GM23338 (cell line): ENCODE measurements at regions not wholly inside any gene's neighbourhood (a gene's known extent, or its start where the extent isn't known, plus 50 kb on each side); places are given as distances from the start of the nearest gene placed in this dataset.

Source experiments
- CREB1 ChIP-seq: fragments of 250-450 bp; sonication (Bioruptor Pico); IDR thresholded peaks from 2 replicates; pipeline ENCODE4 v1.5.0; 2020; ENCODE audit warnings: low read depth, mild to moderate bottlenecking, moderate library complexity
- EZH2 ChIP-seq: fragments of 200-600 bp; sonication (generic); IDR thresholded peaks from one replicate; pipeline ENCODE4 v1.8.0; 2017; ENCODE audit warnings: antibody characterized with exemption, mild to moderate bottlenecking, low read depth; ENCODE audit not compliant: unreplicated experiment
- EZH2phosphoT487 ChIP-seq: fragments of 200-600 bp; sonication (generic); IDR thresholded peaks from one replicate; pipeline ENCODE4 v1.8.1; 2018; ENCODE audit warnings: antibody characterized with exemption; ENCODE audit not compliant: unreplicated experiment
- JUNB ChIP-seq: IDR thresholded peaks from one replicate; pipeline ENCODE4 v1.6.1; 2016; ENCODE audit warnings: antibody characterized with exemption; ENCODE audit not compliant: unreplicated experiment
- POLR2AphosphoS5 ChIP-seq: IDR thresholded peaks from 2 replicates; pipeline ENCODE4 v1.6.1; 2016; ENCODE audit warnings: antibody characterized with exemption, low read depth
- STAT1 ChIP-seq: IDR thresholded peaks from one replicate; pipeline ENCODE4 v1.6.1; 2016; ENCODE audit warnings: antibody characterized with exemption; ENCODE audit not compliant: unreplicated experiment
- ZNF114 ChIP-seq: fragments of 250-450 bp; sonication (Bioruptor Pico); IDR thresholded peaks from 2 replicates; pipeline ENCODE4 v1.5.0; 2020; ENCODE audit warnings: mild to moderate bottlenecking, moderate library complexity
- ZNF331 ChIP-seq: fragments of 250-450 bp; sonication (Bioruptor Pico); IDR thresholded peaks from 2 replicates; pipeline ENCODE4 v1.5.0; 2020; ENCODE audit warnings: low read depth, mild to moderate bottlenecking, moderate library complexity
- TF ChIP-seq, protein P1 (sequence below), 2 experiments: fragments of 200-600 bp in 1 of 2; sonication (generic) in 1 of 2; conservative IDR thresholded peaks; 2 replicates each; pipeline versions ENCODE4 v1.5.1 to v1.6.1; 2016 to 2017; ENCODE audit warnings: antibody characterized with exemption in 2 of 2, low read depth in 2 of 2, mild to moderate bottlenecking in 2 of 2, moderate library complexity in 1 of 2
- TF ChIP-seq, protein P2 (sequence below): IDR thresholded peaks from one replicate; pipeline ENCODE4 v1.6.1; 2018; ENCODE audit warnings: antibody characterized with exemption; ENCODE audit not compliant: unreplicated experiment
- TF ChIP-seq, protein P3 (sequence below): IDR thresholded peaks from 2 replicates; pipeline ENCODE4 v1.6.1; 2016; ENCODE audit warnings: antibody characterized with exemption

DNA sequence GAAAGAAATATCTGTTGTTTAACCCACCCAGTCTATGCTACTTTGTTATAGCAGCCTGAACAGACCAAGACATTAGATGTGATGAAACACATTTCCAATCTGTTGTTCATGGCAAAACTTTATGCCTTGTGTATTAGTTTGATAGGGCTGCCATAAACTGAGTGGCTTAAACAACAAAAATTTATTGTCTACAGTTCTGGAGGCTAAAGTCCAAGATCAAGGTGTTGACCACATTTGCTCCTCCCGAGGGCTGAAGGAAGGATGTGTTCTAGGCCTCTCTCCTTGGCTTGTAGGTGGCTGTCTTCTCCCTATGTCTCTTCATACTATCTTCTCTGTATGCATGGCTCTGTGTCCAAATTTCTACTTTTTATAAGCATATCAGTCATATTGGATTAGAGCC lies 94.1 kb upstream of the HIVEP3 start:
- TF ChIP-seq, protein P1, sequence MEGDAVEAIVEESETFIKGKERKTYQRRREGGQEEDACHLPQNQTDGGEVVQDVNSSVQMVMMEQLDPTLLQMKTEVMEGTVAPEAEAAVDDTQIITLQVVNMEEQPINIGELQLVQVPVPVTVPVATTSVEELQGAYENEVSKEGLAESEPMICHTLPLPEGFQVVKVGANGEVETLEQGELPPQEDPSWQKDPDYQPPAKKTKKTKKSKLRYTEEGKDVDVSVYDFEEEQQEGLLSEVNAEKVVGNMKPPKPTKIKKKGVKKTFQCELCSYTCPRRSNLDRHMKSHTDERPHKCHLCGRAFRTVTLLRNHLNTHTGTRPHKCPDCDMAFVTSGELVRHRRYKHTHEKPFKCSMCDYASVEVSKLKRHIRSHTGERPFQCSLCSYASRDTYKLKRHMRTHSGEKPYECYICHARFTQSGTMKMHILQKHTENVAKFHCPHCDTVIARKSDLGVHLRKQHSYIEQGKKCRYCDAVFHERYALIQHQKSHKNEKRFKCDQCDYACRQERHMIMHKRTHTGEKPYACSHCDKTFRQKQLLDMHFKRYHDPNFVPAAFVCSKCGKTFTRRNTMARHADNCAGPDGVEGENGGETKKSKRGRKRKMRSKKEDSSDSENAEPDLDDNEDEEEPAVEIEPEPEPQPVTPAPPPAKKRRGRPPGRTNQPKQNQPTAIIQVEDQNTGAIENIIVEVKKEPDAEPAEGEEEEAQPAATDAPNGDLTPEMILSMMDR (conservative IDR thresholded peaks at IDR 0.05; ENCODE audit: low read depth in 2 of 2) = no peak
- TF ChIP-seq, protein P2, sequence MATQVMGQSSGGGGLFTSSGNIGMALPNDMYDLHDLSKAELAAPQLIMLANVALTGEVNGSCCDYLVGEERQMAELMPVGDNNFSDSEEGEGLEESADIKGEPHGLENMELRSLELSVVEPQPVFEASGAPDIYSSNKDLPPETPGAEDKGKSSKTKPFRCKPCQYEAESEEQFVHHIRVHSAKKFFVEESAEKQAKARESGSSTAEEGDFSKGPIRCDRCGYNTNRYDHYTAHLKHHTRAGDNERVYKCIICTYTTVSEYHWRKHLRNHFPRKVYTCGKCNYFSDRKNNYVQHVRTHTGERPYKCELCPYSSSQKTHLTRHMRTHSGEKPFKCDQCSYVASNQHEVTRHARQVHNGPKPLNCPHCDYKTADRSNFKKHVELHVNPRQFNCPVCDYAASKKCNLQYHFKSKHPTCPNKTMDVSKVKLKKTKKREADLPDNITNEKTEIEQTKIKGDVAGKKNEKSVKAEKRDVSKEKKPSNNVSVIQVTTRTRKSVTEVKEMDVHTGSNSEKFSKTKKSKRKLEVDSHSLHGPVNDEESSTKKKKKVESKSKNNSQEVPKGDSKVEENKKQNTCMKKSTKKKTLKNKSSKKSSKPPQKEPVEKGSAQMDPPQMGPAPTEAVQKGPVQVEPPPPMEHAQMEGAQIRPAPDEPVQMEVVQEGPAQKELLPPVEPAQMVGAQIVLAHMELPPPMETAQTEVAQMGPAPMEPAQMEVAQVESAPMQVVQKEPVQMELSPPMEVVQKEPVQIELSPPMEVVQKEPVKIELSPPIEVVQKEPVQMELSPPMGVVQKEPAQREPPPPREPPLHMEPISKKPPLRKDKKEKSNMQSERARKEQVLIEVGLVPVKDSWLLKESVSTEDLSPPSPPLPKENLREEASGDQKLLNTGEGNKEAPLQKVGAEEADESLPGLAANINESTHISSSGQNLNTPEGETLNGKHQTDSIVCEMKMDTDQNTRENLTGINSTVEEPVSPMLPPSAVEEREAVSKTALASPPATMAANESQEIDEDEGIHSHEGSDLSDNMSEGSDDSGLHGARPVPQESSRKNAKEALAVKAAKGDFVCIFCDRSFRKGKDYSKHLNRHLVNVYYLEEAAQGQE = no peak
- no peak for TF ChIP-seq POLR2AphosphoS5
- TF ChIP-seq CREB1 = no peak
- TF ChIP-seq EZH2 = no peak
- TF ChIP-seq EZH2phosphoT487 = no peak
- no peak for TF ChIP-seq JUNB
- no peak for TF ChIP-seq STAT1
- no peak for TF ChIP-seq ZNF331 (CRISPR knock-in tag)
- no peak for TF ChIP-seq ZNF114 (CRISPR knock-in tag)
- TF ChIP-seq, protein P3, sequence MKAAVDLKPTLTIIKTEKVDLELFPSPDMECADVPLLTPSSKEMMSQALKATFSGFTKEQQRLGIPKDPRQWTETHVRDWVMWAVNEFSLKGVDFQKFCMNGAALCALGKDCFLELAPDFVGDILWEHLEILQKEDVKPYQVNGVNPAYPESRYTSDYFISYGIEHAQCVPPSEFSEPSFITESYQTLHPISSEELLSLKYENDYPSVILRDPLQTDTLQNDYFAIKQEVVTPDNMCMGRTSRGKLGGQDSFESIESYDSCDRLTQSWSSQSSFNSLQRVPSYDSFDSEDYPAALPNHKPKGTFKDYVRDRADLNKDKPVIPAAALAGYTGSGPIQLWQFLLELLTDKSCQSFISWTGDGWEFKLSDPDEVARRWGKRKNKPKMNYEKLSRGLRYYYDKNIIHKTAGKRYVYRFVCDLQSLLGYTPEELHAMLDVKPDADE = no peak
